HepG2 (cell line): ENCODE measurements at regions not wholly inside any gene's neighbourhood (a gene's known extent, or its start where the extent isn't known, plus 50 kb on each side); places are given as distances from the start of the nearest gene placed in this dataset.
A peak's percentile ranks its signal among the peaks of the same experiment; 100 is the strongest.

ENCODE experiments used
- ARID5B ChIP-seq: IDR thresholded peaks from 2 replicates; pipeline ENCODE4 v1.4.0; 2020; ENCODE audit warnings: mild to moderate bottlenecking, missing genetic modification reagents
- ATF4 ChIP-seq, 2 experiments: fragments of 450-650 bp in 1 of 2; sonication (generic) in 1 of 2; formaldehyde crosslinking; IDR thresholded peaks; 2 replicates each; pipeline versions ENCODE4 v1.5.0 to v1.8.0; 2020 to 2022; ENCODE audit warnings: mild to moderate bottlenecking in 1 of 2, missing genetic modification reagents in 1 of 2
- DMAP1 ChIP-seq: IDR thresholded peaks from 2 replicates; pipeline ENCODE4 v1.6.1; 2016
- ESRRA ChIP-seq: sonication (generic); formaldehyde crosslinking; IDR thresholded peaks from 2 replicates; pipeline ENCODE4 v1.5.1; 2020; ENCODE audit warnings: mild to moderate bottlenecking, low read depth, missing genetic modification reagents
- GTF3A ChIP-seq: sonication (generic); formaldehyde crosslinking; conservative IDR thresholded peaks from 2 replicates; pipeline ENCODE4 v1.4.0; 2020; ENCODE audit warnings: mild to moderate bottlenecking, missing genetic modification reagents
- HMG20A ChIP-seq: IDR thresholded peaks from 2 replicates; pipeline ENCODE4 v1.6.1; 2016; ENCODE audit warnings: borderline replicate concordance
- KAT7 ChIP-seq: IDR thresholded peaks from 2 replicates; pipeline ENCODE4 v1.6.1; 2018; ENCODE audit warnings: borderline replicate concordance, missing compliant biosample characterization
- KLF6 ChIP-seq: IDR thresholded peaks from 2 replicates; pipeline ENCODE4 v1.8.0; 2016; ENCODE audit warnings: missing biosample characterization, missing genetic modification reagents
- MLXIP ChIP-seq: sonication (generic); formaldehyde crosslinking; IDR thresholded peaks from 2 replicates; pipeline ENCODE4 v1.9.0; 2021; ENCODE audit warnings: missing genetic modification reagents, borderline replicate concordance
- POLR2A ChIP-seq, 2 experiments: IDR thresholded peaks; 2 replicates each; pipeline ENCODE4 v1.6.1; 2011; ENCODE audit warnings: low read depth in 2 of 2, low read length in 2 of 2, mild to moderate bottlenecking in 1 of 2, moderate library complexity in 1 of 2; ENCODE audit not compliant: insufficient read depth in 1 of 2
- RXRB ChIP-seq: IDR thresholded peaks from 2 replicates; pipeline ENCODE4 v1.6.1; 2016; ENCODE audit warnings: borderline replicate concordance, missing genetic modification reagents, missing compliant biosample characterization
- THAP11 ChIP-seq: IDR thresholded peaks from 2 replicates; pipeline ENCODE4 v1.6.1; 2016; ENCODE audit warnings: missing biosample characterization, missing genetic modification reagents
- TRIM24 ChIP-seq: sonication (generic); formaldehyde crosslinking; IDR thresholded peaks from 2 replicates; pipeline ENCODE4 v1.8.0; 2022; ENCODE audit warnings: mild to moderate bottlenecking, missing genetic modification reagents
- ZC3H4 ChIP-seq: sonication (generic); formaldehyde crosslinking; IDR thresholded peaks from 2 replicates; pipeline ENCODE4 v1.4.0; 2020; ENCODE audit warnings: missing genetic modification reagents, borderline replicate concordance
- ZNF224 ChIP-seq: sonication (generic); formaldehyde crosslinking; IDR thresholded peaks from 2 replicates; pipeline ENCODE4 v1.5.0; 2020; ENCODE audit warnings: mild to moderate bottlenecking, missing genetic modification reagents
- ZNF33B ChIP-seq: sonication (generic); formaldehyde crosslinking; IDR thresholded peaks from 2 replicates; pipeline ENCODE4 v1.5.1; 2020; ENCODE audit warnings: mild to moderate bottlenecking, missing genetic modification reagents
- ZNF891 ChIP-seq: sonication (generic); formaldehyde crosslinking; IDR thresholded peaks from 2 replicates; pipeline ENCODE4 v1.5.0; 2020; ENCODE audit warnings: mild to moderate bottlenecking, missing genetic modification reagents

- peak in 1 of 2 experiments; percentile 49; a peak in 1 of 4 replicates for TF ChIP-seq ATF4 (CRISPR knock-in tag; IDR thresholded peaks at IDR 0.05)
- TF ChIP-seq THAP11 (CRISPR knock-in tag) = peak; percentile 50; the same call in 1 of the 2 replicates
- TF ChIP-seq DMAP1 = no peak
- TF ChIP-seq ESRRA (CRISPR knock-in tag) = 0 out of 2 replicates have a peak, but pooled peaks have one; percentile 27
- TF ChIP-seq POLR2A (IDR thresholded peaks at IDR 0.05; ENCODE audit: insufficient read depth in 1 of 2, low read depth in 2 of 2, low read length in 2 of 2) = peak; percentile 63 to 67; a peak in 2 of 4 replicates
- TF ChIP-seq RXRB (CRISPR knock-in tag) = peak; percentile 80
- peak; percentile 80; the same call in 1 of the 2 replicates for TF ChIP-seq HMG20A (CRISPR knock-in tag)
- no peak for TF ChIP-seq KLF6 (CRISPR knock-in tag)
- TF ChIP-seq ZC3H4 (CRISPR knock-in tag) = no peak
- peak; percentile 85 for TF ChIP-seq TRIM24 (CRISPR knock-in tag)
- TF ChIP-seq GTF3A = no peak
- TF ChIP-seq ZNF224 (CRISPR knock-in tag) = no peak; the same call in 1 of the 2 replicates
- peak; percentile 94 for TF ChIP-seq ARID5B (CRISPR knock-in tag)
- peak; percentile 70; the same call in 1 of the 2 replicates for TF ChIP-seq ZNF891
- no peak for TF ChIP-seq ZNF33B
- TF ChIP-seq MLXIP = 0 out of 2 replicates have a peak, but pooled peaks have one; percentile 47
- peak; percentile 77; the same call in 1 of the 2 replicates for TF ChIP-seq KAT7 (CRISPR knock-in tag)
Measured at GRCh38 chr13:34011552-34012085, 193.7 kb downstream of the RFC3 start (continued).
